SK-N-SH (cell line): ENCODE measurements at regions not wholly inside any gene's neighbourhood (a gene's known extent, or its start where the extent isn't known, plus 50 kb on each side); places are given as distances from the start of the nearest gene placed in this dataset.

Source experiments
- CHD2 ChIP-seq: fragments of 150-350 bp; IDR thresholded peaks from 2 replicates; pipeline ENCODE4 v1.6.1; 2018; ENCODE audit warnings: low read length; ENCODE audit not compliant: partially characterized antibody
- JUND ChIP-seq: IDR thresholded peaks from 2 replicates; pipeline ENCODE4 v1.4.0; 2012
- POLR2AphosphoS5 ChIP-seq: IDR thresholded peaks from 2 replicates; pipeline ENCODE4 v1.6.1; 2012; ENCODE audit warnings: low read depth, low read length
- RAD21 ChIP-seq: IDR thresholded peaks from 2 replicates; pipeline ENCODE4 v1.6.1; 2012; ENCODE audit warnings: mild to moderate bottlenecking, low read length
- YY1 ChIP-seq: IDR thresholded peaks from 2 replicates; pipeline ENCODE4 v1.4.0; 2012; ENCODE audit warnings: low read depth, mild to moderate bottlenecking
- TF ChIP-seq, protein P1 (sequence below): fragments of 200-600 bp; sonication (generic); IDR thresholded peaks from 2 replicates; pipeline ENCODE4 v1.6.1; 2017; ENCODE audit warnings: antibody characterized with exemption, mild to moderate bottlenecking, moderate library complexity

DNA sequence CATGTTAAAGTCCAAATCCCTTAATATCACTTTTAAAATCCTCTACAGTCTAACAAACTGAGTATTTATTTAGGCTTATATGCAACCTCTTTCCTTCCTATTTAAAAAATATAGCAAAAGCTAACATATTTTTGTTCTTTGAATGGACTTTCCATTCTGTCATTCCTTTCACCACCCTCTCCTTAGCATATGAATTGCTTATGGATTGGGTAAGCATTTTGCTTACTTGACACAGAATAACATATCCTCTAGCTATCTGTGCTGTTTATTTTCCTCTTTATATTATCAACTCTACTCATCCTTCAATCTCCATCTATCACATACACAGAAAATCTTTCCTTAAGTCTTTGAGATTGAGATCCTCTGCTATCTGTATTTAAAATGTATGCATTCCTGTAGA is 206.1 kb upstream of the NEIL3 start:
- TF ChIP-seq, protein P1, sequence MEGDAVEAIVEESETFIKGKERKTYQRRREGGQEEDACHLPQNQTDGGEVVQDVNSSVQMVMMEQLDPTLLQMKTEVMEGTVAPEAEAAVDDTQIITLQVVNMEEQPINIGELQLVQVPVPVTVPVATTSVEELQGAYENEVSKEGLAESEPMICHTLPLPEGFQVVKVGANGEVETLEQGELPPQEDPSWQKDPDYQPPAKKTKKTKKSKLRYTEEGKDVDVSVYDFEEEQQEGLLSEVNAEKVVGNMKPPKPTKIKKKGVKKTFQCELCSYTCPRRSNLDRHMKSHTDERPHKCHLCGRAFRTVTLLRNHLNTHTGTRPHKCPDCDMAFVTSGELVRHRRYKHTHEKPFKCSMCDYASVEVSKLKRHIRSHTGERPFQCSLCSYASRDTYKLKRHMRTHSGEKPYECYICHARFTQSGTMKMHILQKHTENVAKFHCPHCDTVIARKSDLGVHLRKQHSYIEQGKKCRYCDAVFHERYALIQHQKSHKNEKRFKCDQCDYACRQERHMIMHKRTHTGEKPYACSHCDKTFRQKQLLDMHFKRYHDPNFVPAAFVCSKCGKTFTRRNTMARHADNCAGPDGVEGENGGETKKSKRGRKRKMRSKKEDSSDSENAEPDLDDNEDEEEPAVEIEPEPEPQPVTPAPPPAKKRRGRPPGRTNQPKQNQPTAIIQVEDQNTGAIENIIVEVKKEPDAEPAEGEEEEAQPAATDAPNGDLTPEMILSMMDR, result no peak
- TF ChIP-seq JUND, result no peak
- no peak for TF ChIP-seq YY1
- no peak for TF ChIP-seq RAD21
- no peak for TF ChIP-seq CHD2
- no peak for TF ChIP-seq POLR2AphosphoS5
